ENCODE measurements at regions not wholly inside any gene's neighbourhood (a gene's known extent, or its start where the extent isn't known, plus 50 kb on each side); places are given as distances from the start of the nearest gene placed in this dataset.

- Histone ChIP-seq H3K27me3 (ENCODE audit: control insufficient read depth in 2 of 2, insufficient read depth in 1 of 2, low read length in 1 of 2) (no peaks in the 10 kb centered on the region), H3K36me3 (ENCODE audit: control insufficient read depth in 2 of 2, insufficient read depth in 2 of 2, low read length in 1 of 2) (no peaks in the 10 kb centered on the region), H3K4me1 (ENCODE audit: control insufficient read depth in 2 of 2, insufficient read depth in 2 of 2, low read length in 2 of 2) (no peaks in the 10 kb centered on the region), H3K9me3 (ENCODE audit: control insufficient read depth in 2 of 2, insufficient read depth in 1 of 2, low read length in 1 of 2) (no peaks in the 10 kb centered on the region), H3K27ac (ENCODE audit: low read depth in 1 of 2, low read length in 1 of 2) (no peak overlapping the region), H3K4me3 (ENCODE audit: low read length in 2 of 2) (no peak overlapping the region)
- 79% methylated on average over 1 of the region's 1 CpG for WGBS
- DNase-seq (ENCODE audit: low read depth in 6 of 9, low spot score in 9 of 9): no peak
Observed at GRCh38 chr4:170868170-170868569, 778.4 kb upstream of the AADAT start.

GRCh38 chr4:170854097-170854496 is 764.3 kb upstream of the AADAT start:
- Histone ChIP-seq H3K27ac (ENCODE audit: low read depth in 1 of 2, low read length in 1 of 2) (no peak overlapping the region), H3K27me3 (ENCODE audit: control insufficient read depth in 2 of 2, insufficient read depth in 1 of 2, low read length in 1 of 2) (no peaks in the 10 kb centered on the region), H3K36me3 (ENCODE audit: control insufficient read depth in 2 of 2, insufficient read depth in 2 of 2, low read length in 1 of 2) (no peaks in the 10 kb centered on the region), H3K4me3 (ENCODE audit: low read length in 2 of 2) (no peak overlapping the region), H3K4me1 (ENCODE audit: control insufficient read depth in 2 of 2, insufficient read depth in 2 of 2, low read length in 2 of 2) (no peaks in the 10 kb centered on the region), H3K9me3 (ENCODE audit: control insufficient read depth in 2 of 2, insufficient read depth in 1 of 2, low read length in 1 of 2) (no peaks in the 10 kb centered on the region)
- WGBS: 91% methylated on average over 1 of the region's 1 CpG
- DNase-seq (ENCODE audit: low read depth in 6 of 9, low spot score in 9 of 9): no peak

- no peaks in the 10 kb centered on the region for H3K4me1 ChIP-seq (ENCODE audit: control insufficient read depth in 2 of 2, insufficient read depth in 2 of 2, low read length in 2 of 2)
- DNase-seq (ENCODE audit: low read depth in 6 of 9, low spot score in 9 of 9): peak in 7 of 9 donors; percentile 1 to 37 (median 11)
- H3K27ac ChIP-seq (ENCODE audit: low read depth in 1 of 2, low read length in 1 of 2): no peak overlapping the region
- H3K36me3 ChIP-seq (ENCODE audit: control insufficient read depth in 2 of 2, insufficient read depth in 2 of 2, low read length in 1 of 2): no peaks in the 10 kb centered on the region
- H3K27me3 ChIP-seq (ENCODE audit: control insufficient read depth in 2 of 2, insufficient read depth in 1 of 2, low read length in 1 of 2): no peaks in the 10 kb centered on the region
- no peak overlapping the region for H3K4me3 ChIP-seq (ENCODE audit: low read length in 2 of 2)
- WGBS: 41% methylated on average over 8 of the region's 8 CpGs
- H3K9me3 ChIP-seq (ENCODE audit: control insufficient read depth in 2 of 2, insufficient read depth in 1 of 2, low read length in 1 of 2): no peaks in the 10 kb centered on the region
Observed at GRCh38 chr4:170853422-170854021, 763.8 kb upstream of the AADAT start.

GRCh38 chr4:170849969-170850368 is 760.2 kb upstream of the AADAT start:
- H3K4me1 ChIP-seq (ENCODE audit: control insufficient read depth in 2 of 2, insufficient read depth in 2 of 2, low read length in 2 of 2): no peaks in the 10 kb centered on the region
- H3K27me3 ChIP-seq (ENCODE audit: control insufficient read depth in 2 of 2, insufficient read depth in 1 of 2, low read length in 1 of 2): no peaks in the 10 kb centered on the region
- 96% methylated on average over 1 of the region's 1 CpG for WGBS
- no peaks in the 10 kb centered on the region for H3K36me3 ChIP-seq (ENCODE audit: control insufficient read depth in 2 of 2, insufficient read depth in 2 of 2, low read length in 1 of 2)
- no peaks in the 10 kb centered on the region for H3K9me3 ChIP-seq (ENCODE audit: control insufficient read depth in 2 of 2, insufficient read depth in 1 of 2, low read length in 1 of 2)
- H3K27ac ChIP-seq (ENCODE audit: low read depth in 1 of 2, low read length in 1 of 2): no peak overlapping the region
- no peak for DNase-seq (ENCODE audit: low read depth in 6 of 9, low spot score in 9 of 9)
- H3K4me3 ChIP-seq (ENCODE audit: low read length in 2 of 2): no peak overlapping the region

- Histone ChIP-seq H3K4me1 (ENCODE audit: control insufficient read depth in 2 of 2, insufficient read depth in 2 of 2, low read length in 2 of 2) (no peaks in the 10 kb centered on the region), H3K4me3 (ENCODE audit: low read length in 2 of 2) (no peak overlapping the region), H3K27me3 (ENCODE audit: control insufficient read depth in 2 of 2, insufficient read depth in 1 of 2, low read length in 1 of 2) (no peaks in the 10 kb centered on the region), H3K36me3 (ENCODE audit: control insufficient read depth in 2 of 2, insufficient read depth in 2 of 2, low read length in 1 of 2) (no peaks in the 10 kb centered on the region), H3K27ac (ENCODE audit: low read depth in 1 of 2, low read length in 1 of 2) (no peak overlapping the region), H3K9me3 (ENCODE audit: control insufficient read depth in 2 of 2, insufficient read depth in 1 of 2, low read length in 1 of 2) (no peaks in the 10 kb centered on the region)
- DNase-seq (ENCODE audit: low read depth in 6 of 9, low spot score in 9 of 9): no peak
- WGBS: 96% methylated on average over 3 of the region's 3 CpGs
Observed at GRCh38 chr4:170827562-170828274, 738.0 kb upstream of the AADAT start.

GRCh38 chr4:170818786-170819185 is 729.0 kb upstream of the AADAT start:
- Histone ChIP-seq H3K4me3 (ENCODE audit: low read length in 2 of 2) (no peak overlapping the region), H3K27me3 (ENCODE audit: control insufficient read depth in 2 of 2, insufficient read depth in 1 of 2, low read length in 1 of 2) (no peaks in the 10 kb centered on the region), H3K4me1 (ENCODE audit: control insufficient read depth in 2 of 2, insufficient read depth in 2 of 2, low read length in 2 of 2) (no peaks in the 10 kb centered on the region), H3K9me3 (ENCODE audit: control insufficient read depth in 2 of 2, insufficient read depth in 1 of 2, low read length in 1 of 2) (peaks cover 0 to 7% of the 10 kb centered on the region in 2 donors), H3K36me3 (ENCODE audit: control insufficient read depth in 2 of 2, insufficient read depth in 2 of 2, low read length in 1 of 2) (no peaks in the 10 kb centered on the region), H3K27ac (ENCODE audit: low read depth in 1 of 2, low read length in 1 of 2) (no peak overlapping the region)
- DNase-seq (ENCODE audit: low read depth in 6 of 9, low spot score in 9 of 9): no peak
- 23% methylated on average over 2 of the region's 2 CpGs for WGBS

- Histone ChIP-seq H3K9me3 (ENCODE audit: control insufficient read depth in 2 of 2, insufficient read depth in 1 of 2, low read length in 1 of 2) (no peaks in the 10 kb centered on the region), H3K27me3 (ENCODE audit: control insufficient read depth in 2 of 2, insufficient read depth in 1 of 2, low read length in 1 of 2) (no peaks in the 10 kb centered on the region), H3K4me1 (ENCODE audit: control insufficient read depth in 2 of 2, insufficient read depth in 2 of 2, low read length in 2 of 2) (no peaks in the 10 kb centered on the region), H3K27ac (ENCODE audit: low read depth in 1 of 2, low read length in 1 of 2) (no peak overlapping the region), H3K36me3 (ENCODE audit: control insufficient read depth in 2 of 2, insufficient read depth in 2 of 2, low read length in 1 of 2) (no peaks in the 10 kb centered on the region), H3K4me3 (ENCODE audit: low read length in 2 of 2) (no peak overlapping the region)
- 93% methylated on average over 7 of the region's 7 CpGs for WGBS
- no peak for DNase-seq (ENCODE audit: low read depth in 6 of 9, low spot score in 9 of 9)
Observed at GRCh38 chr4:170805352-170805751, 715.6 kb upstream of the AADAT start.

GRCh38 chr4:170804930-170805329 is 715.2 kb upstream of the AADAT start:
- Histone ChIP-seq H3K4me3 (ENCODE audit: low read length in 2 of 2) (no peak overlapping the region), H3K4me1 (ENCODE audit: control insufficient read depth in 2 of 2, insufficient read depth in 2 of 2, low read length in 2 of 2) (no peaks in the 10 kb centered on the region), H3K27ac (ENCODE audit: low read depth in 1 of 2, low read length in 1 of 2) (no peak overlapping the region), H3K36me3 (ENCODE audit: control insufficient read depth in 2 of 2, insufficient read depth in 2 of 2, low read length in 1 of 2) (no peaks in the 10 kb centered on the region), H3K9me3 (ENCODE audit: control insufficient read depth in 2 of 2, insufficient read depth in 1 of 2, low read length in 1 of 2) (no peaks in the 10 kb centered on the region), H3K27me3 (ENCODE audit: control insufficient read depth in 2 of 2, insufficient read depth in 1 of 2, low read length in 1 of 2) (no peaks in the 10 kb centered on the region)
- WGBS: 97% methylated on average over 11 of the region's 11 CpGs
- DNase-seq (ENCODE audit: low read depth in 6 of 9, low spot score in 9 of 9): no peak

- no peak for DNase-seq (ENCODE audit: low read depth in 6 of 9, low spot score in 9 of 9)
- H3K4me3 ChIP-seq (ENCODE audit: low read length in 2 of 2): no peak overlapping the region
- no peaks in the 10 kb centered on the region for H3K9me3 ChIP-seq (ENCODE audit: control insufficient read depth in 2 of 2, insufficient read depth in 1 of 2, low read length in 1 of 2)
- whole genome bisulfite sequencing: 99% methylated on average over 1 of the region's 1 CpG
- H3K27me3 ChIP-seq (ENCODE audit: control insufficient read depth in 2 of 2, insufficient read depth in 1 of 2, low read length in 1 of 2): no peaks in the 10 kb centered on the region
- H3K4me1 ChIP-seq (ENCODE audit: control insufficient read depth in 2 of 2, insufficient read depth in 2 of 2, low read length in 2 of 2): no peaks in the 10 kb centered on the region
- H3K36me3 ChIP-seq (ENCODE audit: control insufficient read depth in 2 of 2, insufficient read depth in 2 of 2, low read length in 1 of 2): no peaks in the 10 kb centered on the region
- no peak overlapping the region for H3K27ac ChIP-seq (ENCODE audit: low read depth in 1 of 2, low read length in 1 of 2)
Observed at GRCh38 chr4:170803492-170803891, 713.7 kb upstream of the AADAT start.

Measured in thymus (tissue), 11 donors.